ENCODE measurements at regions not wholly inside any gene's neighbourhood (a gene's known extent, or its start where the extent isn't known, plus 50 kb on each side); places are given as distances from the start of the nearest gene placed in this dataset.

DNA sequence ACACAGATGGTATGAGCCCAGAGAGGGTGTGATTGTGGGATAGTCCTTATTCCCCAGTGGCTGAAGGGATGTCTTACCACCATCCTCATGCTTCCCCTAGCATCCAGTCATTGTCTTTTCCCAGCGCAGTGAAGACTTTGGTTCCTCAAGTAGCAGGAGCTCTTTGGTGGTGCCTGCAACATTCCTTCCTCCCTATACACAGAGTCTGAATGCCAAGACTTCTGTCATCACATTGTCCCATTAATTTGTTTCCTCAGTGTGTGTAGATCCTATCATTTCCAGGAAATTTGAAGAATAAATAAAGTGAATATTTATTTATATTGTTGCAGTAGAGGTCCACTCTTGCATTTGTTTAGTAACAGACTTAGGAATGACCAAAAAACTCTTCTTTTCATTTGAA is 147.2 kb downstream of the DACT1 start:
- no peak for DNase-seq

DNA sequence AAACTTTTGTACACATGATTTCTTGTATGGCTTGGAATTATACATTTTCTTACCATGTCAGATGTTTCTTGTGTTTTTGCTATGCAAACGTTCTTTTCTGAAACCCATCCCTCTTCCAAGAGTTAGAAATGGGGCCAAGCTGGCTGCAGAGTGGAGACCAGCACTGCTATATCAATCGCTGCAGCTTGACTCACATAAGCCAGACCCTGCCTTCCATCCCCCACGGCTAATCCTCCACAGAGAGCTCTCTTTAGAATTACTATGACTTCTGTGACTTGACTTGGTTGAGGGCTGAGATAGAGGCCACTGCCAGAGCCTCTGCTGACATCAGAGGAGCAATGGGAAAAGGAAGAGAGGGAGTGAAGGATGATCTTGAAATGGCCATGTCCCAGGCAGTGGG is 147.9 kb downstream of the DACT1 start:
- no peak for DNase-seq

- DNase-seq: no peak
Measured at GRCh38 chr14:58787592-58787991, 149.8 kb downstream of the DACT1 start.

GRCh38 chr14:58788655-58789503 is 151.1 kb downstream of the DACT1 start:
- DNase-seq: no peak

DNA sequence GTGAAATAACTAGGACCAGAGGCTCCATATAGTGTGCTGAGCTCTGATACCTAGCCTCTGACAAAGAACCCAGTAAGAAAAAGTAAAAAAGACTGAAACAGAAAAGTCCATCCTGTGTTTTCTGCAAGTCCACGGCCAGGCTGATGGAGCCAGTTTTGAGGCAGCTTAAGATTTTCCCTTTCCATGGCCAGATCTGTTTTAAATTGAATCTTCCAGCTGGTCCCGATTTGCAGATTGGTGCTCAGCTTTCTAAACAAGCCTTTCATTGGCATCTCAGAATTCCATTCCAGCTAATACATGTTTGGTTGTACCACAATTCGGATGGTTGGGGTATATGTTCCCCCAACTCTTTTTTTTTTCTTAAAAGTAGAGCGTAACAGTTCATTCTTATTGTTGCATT is 152.0 kb downstream of the DACT1 start:
- DNase-seq: no peak

- no peak for DNase-seq
Measured at GRCh38 chr14:58792416-58792815, 154.7 kb downstream of the DACT1 start.

GRCh38 chr14:58793131-58793740 is 155.5 kb downstream of the DACT1 start:
- no peak for DNase-seq

GRCh38 chr14:58794993-58795762 is 157.4 kb downstream of the DACT1 start:
- DNase-seq: no peak

GRCh38 chr14:58796242-58797009 is 158.7 kb downstream of the DACT1 start:
- DNase-seq: no peak

- no peak for DNase-seq
Measured at GRCh38 chr14:58797010-58797429, 159.3 kb downstream of the DACT1 start.

GRCh38 chr14:58798173-58798572 is 160.4 kb downstream of the DACT1 start:
- no peak for DNase-seq

GRCh38 chr14:58801086-58801485 is 163.3 kb downstream of the DACT1 start:
- no peak for DNase-seq

- no peak for DNase-seq
Measured at GRCh38 chr14:58805057-58805456, 167.3 kb downstream of the DACT1 start.

- DNase-seq: no peak
Measured at GRCh38 chr14:58805605-58806409, 168.0 kb downstream of the DACT1 start.

- no peak for DNase-seq
Measured at GRCh38 chr14:58807191-58807590, 169.4 kb downstream of the DACT1 start.

GRCh38 chr14:58808828-58809227 is 171.1 kb downstream of the DACT1 start:
- no peak for DNase-seq

- no peak for DNase-seq
Measured at GRCh38 chr14:58809520-58809919, 171.8 kb downstream of the DACT1 start.

DNA sequence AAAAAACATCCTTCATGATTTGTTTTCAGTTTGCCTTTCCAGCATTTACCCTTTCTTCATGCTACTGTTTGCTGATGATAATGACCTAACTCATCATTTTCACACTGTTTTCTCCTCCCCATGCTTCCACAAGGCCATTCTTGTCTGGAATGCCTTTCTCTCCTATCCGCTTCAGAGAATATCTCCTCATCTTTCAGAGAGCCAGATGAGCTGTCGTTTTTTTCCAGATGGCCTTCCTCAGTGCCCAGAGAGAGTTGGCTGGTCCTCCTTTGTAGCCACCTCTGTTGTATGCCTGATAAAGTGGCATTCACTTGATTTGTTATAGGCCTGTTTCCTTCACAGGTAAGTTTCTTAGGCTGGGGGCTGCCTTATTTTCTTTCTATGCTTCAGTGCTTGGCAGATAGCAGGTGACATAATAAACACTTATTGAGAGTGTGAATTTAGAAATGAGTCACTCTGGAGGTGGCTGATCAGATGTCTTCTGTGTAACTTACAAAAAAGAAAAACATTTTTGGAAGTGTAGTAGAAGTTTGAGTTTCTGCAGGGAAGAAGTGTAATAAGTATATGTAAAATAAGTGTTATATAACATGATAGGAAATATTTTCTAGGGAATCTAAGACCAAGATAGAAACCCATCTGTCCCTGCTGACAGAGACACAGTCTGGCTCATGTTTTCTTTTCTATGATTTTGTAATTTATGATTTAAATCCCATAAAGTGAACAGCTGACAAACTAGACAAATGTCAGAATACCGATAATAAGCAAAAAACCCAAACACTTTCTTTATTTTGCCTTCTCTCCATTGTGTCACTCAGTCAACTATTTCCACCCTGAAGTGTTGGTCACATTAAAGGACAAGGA is 174.5 kb downstream of the DACT1 start:
- no peak for DNase-seq

GRCh38 chr14:58813745-58814144 is 176.0 kb downstream of the DACT1 start:
- no peak for DNase-seq

- DNase-seq: no peak
Measured at GRCh38 chr14:58814466-58814865, 176.7 kb downstream of the DACT1 start.

DNA sequence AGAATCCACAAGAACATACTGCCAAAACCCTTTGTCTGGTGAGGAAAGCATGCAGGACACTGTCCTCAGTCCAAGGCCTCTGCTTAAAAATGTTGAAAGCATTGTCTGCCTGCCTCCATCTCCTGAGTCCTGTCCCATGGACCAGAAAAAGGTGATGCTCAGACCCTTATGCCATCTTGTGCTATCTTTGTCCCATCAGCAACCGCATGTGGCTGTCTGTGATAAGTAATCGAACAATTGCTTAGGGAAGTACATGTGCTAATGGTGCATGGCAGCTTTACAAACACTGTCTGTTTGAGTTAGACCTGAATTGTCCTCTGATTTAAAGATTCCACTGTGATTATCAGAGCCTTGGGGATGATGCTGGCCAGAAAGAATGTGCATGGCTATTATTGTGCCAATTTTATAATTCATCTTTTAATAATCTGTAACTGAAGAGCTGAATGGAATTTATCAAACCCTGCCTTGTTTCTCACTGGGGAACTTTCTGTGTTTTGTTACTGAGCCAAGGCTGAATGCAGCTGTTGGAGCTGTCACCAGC is 177.5 kb downstream of the DACT1 start:
- DNase-seq: no peak

Measured in stimulated activated CD8-positive, alpha-beta memory T cell treated with anti-CD3 and anti-CD28 coated beads, Interleukin-4, amount 100 ng/mL, for 48 hours (primary cell).